HEK293T (cell line): ENCODE measurements at regions not wholly inside any gene's neighbourhood (a gene's known extent, or its start where the extent isn't known, plus 50 kb on each side); places are given as distances from the start of the nearest gene placed in this dataset.
A peak's percentile ranks its signal among the peaks of the same experiment; 100 is the strongest.
"Not testable (repeated sequence)": the region's sequence is repeated elsewhere in the genome, so short reads cannot be mapped to it uniquely, and the experiment has no call there.

Experiments
- CTCF ChIA-PET: fragments of 350-600 bp; formaldehyde crosslinking; extraction: SDS; loops from one replicate; lab custom pipeline; 2021; ENCODE audit warnings: antibody characterized with exemption, inconsistent platforms; lab: Yijun Ruan, JAX
- POLR2A ChIA-PET: fragments of 350-600 bp; formaldehyde crosslinking; extraction: SDS; loops from one replicate; lab custom pipeline; 2020; ENCODE audit warnings: antibody characterized with exemption, inconsistent platforms; lab: Yijun Ruan, JAX
- DNase-seq: peaks from one replicate; pipeline ENCODE4 v3.0.0; 2012; ENCODE audit warnings: mixed read lengths; ENCODE audit errors: extremely low spot score
- ARNT ChIP-seq: fragments of 450-650 bp; IDR thresholded peaks from 2 replicates; pipeline ENCODE4 v1.6.1; 2017; ENCODE audit warnings: mild to moderate bottlenecking
- BHLHE40 ChIP-seq: fragments of 450-650 bp; IDR thresholded peaks from 2 replicates; pipeline ENCODE4 v1.6.1; 2016; ENCODE audit warnings: mild to moderate bottlenecking, moderate library complexity, borderline replicate concordance
- CTBP1 ChIP-seq: fragments of 450-650 bp; IDR thresholded peaks from 2 replicates; pipeline ENCODE4 v1.6.1; 2016; ENCODE audit warnings: borderline replicate concordance
- ELF4 ChIP-seq: fragments of 450-650 bp; IDR thresholded peaks from 2 replicates; pipeline ENCODE4 v1.6.1; 2017; ENCODE audit warnings: antibody characterized with exemption
- FOXA1 ChIP-seq: fragments of 450-650 bp; IDR thresholded peaks from 2 replicates; pipeline ENCODE4 v1.6.1; 2016; ENCODE audit warnings: mild to moderate bottlenecking
- FOXK2 ChIP-seq: fragments of 450-650 bp; IDR thresholded peaks from 2 replicates; pipeline ENCODE4 v1.6.1; 2016; ENCODE audit warnings: mild to moderate bottlenecking
- FOXM1 ChIP-seq: fragments of 450-650 bp; IDR thresholded peaks from 2 replicates; pipeline ENCODE4 v1.6.1; 2017; ENCODE audit warnings: mild to moderate bottlenecking, borderline replicate concordance
- HDGF ChIP-seq: fragments of 450-650 bp; IDR thresholded peaks from 2 replicates; pipeline ENCODE4 v1.6.1; 2017; ENCODE audit warnings: antibody characterized with exemption, borderline replicate concordance
- L3MBTL2 ChIP-seq: fragments of 450-650 bp; conservative IDR thresholded peaks from 2 replicates; pipeline ENCODE4 v1.6.1; 2016; ENCODE audit warnings: mild to moderate bottlenecking
- LEF1 ChIP-seq: fragments of 450-650 bp; IDR thresholded peaks from 2 replicates; pipeline ENCODE4 v1.6.1; 2017; ENCODE audit warnings: mild to moderate bottlenecking, borderline replicate concordance
- NFRKB ChIP-seq: fragments of 450-650 bp; IDR thresholded peaks from 2 replicates; pipeline ENCODE4 v1.6.1; 2016; ENCODE audit warnings: mild to moderate bottlenecking, moderate library complexity
- PKNOX1 ChIP-seq: fragments of 450-650 bp; IDR thresholded peaks from 2 replicates; pipeline ENCODE4 v1.6.1; 2016
- SP1 ChIP-seq: fragments of 450-650 bp; IDR thresholded peaks from 2 replicates; pipeline ENCODE4 v1.6.1; 2017
- SUZ12 ChIP-seq: fragments of 450-650 bp; IDR thresholded peaks from 2 replicates; pipeline ENCODE4 v1.6.1; 2016; ENCODE audit warnings: mild to moderate bottlenecking
- TARDBP ChIP-seq: fragments of 450-650 bp; IDR thresholded peaks from 2 replicates; pipeline ENCODE4 v1.6.1; 2016
- ZNF384 ChIP-seq: fragments of 450-650 bp; IDR thresholded peaks from 2 replicates; pipeline ENCODE4 v1.6.1; 2016

DNA sequence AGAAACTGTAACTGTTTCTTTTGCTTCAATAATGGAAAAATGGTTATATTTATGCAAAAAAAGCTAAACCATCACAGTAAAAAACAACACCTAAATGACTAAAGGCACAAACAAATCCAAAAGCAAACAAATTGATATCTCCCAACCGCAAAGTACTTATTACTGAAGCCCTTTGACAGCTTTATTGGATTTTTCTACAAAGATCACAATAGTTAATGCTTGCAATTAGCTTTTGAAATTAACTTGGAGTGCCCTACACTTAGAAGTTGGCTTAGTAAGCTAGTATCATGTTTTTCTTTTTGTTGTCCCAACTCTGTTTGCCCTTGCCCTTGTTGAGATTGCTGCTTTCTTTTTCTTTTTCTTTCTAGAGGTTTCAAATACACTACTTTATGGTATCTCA lies 257.5 kb downstream of the INHBA start:
- ChIA-PET CTCF (interaction anchor here (0.6 kb wide), 1 partner anchor 98 kb away, joined by 3 read pairs; no protein-coding TSS in a partner anchor), POLR2A (no interaction called here)
- no peak for DNase-seq
- no peak for TF ChIP-seq SUZ12
- no peak for TF ChIP-seq ARNT
- peak; percentile 46 for TF ChIP-seq PKNOX1
- no peak for TF ChIP-seq HDGF
- TF ChIP-seq BHLHE40, result no peak
- no peak for TF ChIP-seq CTBP1
- TF ChIP-seq LEF1, result no peak
- no peak for TF ChIP-seq TARDBP
- TF ChIP-seq FOXK2, result no peak

DNA sequence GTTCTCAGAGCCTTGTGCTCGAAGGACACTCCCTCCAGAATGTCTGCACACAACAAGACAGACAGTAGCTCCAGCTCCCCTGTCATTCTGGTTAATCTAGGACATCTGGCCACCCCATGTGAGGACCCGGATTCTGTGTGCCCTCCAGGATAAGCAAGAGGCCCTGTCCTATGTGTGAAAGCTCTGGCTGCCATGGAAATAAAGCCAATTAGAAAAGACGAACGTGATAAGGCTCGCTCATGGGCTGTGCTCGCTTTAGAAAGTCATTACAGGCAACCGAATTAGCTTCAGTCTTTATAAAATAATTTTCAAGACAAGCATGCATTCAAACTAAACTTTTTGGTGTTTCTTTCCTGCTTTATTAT lies 263.4 kb downstream of the INHBA start:
- no peak for DNase-seq
- TF ChIP-seq L3MBTL2, result no peak
- no peak for TF ChIP-seq ARNT
- TF ChIP-seq PKNOX1, result no peak
- TF ChIP-seq FOXK2, result no peak
- no peak for TF ChIP-seq SUZ12
- TF ChIP-seq CTBP1, result no peak
- no peak for TF ChIP-seq FOXM1
- no peak for TF ChIP-seq LEF1
- TF ChIP-seq ELF4, result no peak
- TF ChIP-seq HDGF, result no peak
- no peak for TF ChIP-seq BHLHE40
- ChIA-PET CTCF (interaction anchor here (0.5 to 0.9 kb wide), 3 partner anchors 134 to 265 kb away, joined by 3 read pairs; no protein-coding TSS in a partner anchor), POLR2A (no interaction called here)

GRCh38 chr7:41438705-41439514 lies 264.0 kb downstream of the INHBA start:
- DNase-seq, result no peak
- no peak for TF ChIP-seq ELF4
- TF ChIP-seq ZNF384, result no peak
- TF ChIP-seq FOXM1, result no peak
- no peak for TF ChIP-seq NFRKB
- no peak for TF ChIP-seq L3MBTL2
- no peak for TF ChIP-seq SP1
- TF ChIP-seq HDGF, result no peak
- TF ChIP-seq SUZ12, result no peak
- no peak for TF ChIP-seq TARDBP
- TF ChIP-seq ARNT, result no peak
- TF ChIP-seq FOXK2, result no peak
- no peak for TF ChIP-seq BHLHE40
- TF ChIP-seq FOXA1, result no peak
- no peak for TF ChIP-seq CTBP1
- TF ChIP-seq PKNOX1, result no peak
- TF ChIP-seq LEF1, result no peak
- ChIA-PET CTCF (no interaction called here), POLR2A (no interaction called here)

DNA sequence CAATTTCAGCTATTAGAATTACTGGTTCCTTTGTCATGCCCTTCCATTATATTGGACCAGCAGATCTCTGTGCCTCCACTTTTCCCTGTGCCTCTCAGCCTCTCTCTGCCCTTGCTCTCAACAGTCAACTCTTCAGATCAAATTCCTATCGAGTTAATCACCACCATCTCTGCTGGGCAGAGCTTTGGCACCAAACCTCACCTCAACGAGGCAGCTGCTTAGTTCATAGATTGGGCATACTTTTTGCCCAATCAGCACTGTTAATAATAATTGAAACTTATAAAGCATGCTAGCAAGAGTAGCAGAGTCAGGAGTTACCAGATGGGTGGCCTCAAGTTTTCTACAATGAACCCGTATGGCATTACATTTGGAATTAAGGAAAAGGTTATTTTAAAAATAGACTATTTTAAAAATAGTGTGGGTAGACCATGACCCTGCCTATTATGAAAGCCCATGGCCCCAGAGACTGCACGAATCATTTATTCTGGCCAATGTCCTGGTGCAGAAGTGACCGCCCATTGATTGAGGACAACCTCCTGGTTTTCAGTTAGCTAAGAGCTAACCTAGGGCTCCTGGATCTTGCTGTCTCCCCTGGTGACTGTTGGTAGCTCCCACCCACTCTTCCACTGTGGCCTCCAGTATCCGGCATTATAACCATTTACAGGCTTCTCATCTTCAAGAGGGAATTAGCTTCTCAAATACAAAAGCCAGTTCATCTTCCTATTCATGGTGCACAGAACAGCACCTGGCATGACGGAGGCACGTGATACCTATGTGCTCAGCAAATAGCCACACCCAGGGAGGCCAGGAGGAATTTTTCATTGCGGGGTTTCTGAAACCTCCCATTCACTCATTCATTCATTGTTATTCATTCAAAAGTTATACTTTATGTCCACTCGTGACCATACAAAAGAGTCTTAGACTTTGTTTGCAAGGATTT lies 265.4 kb downstream of the INHBA start:
- TF ChIP-seq SUZ12, result no peak
- TF ChIP-seq CTBP1, result no peak
- no peak for TF ChIP-seq SP1
- no peak for TF ChIP-seq L3MBTL2
- no peak for TF ChIP-seq LEF1
- TF ChIP-seq FOXA1, result no peak
- no peak for TF ChIP-seq ZNF384
- no peak for TF ChIP-seq BHLHE40
- no peak for TF ChIP-seq FOXK2
- no peak for TF ChIP-seq NFRKB
- TF ChIP-seq TARDBP, result no peak
- no peak for TF ChIP-seq PKNOX1
- TF ChIP-seq FOXM1, result no peak
- TF ChIP-seq HDGF, result no peak
- ChIA-PET CTCF (no interaction called here), POLR2A (no interaction called here)
- no peak for DNase-seq

- CTCF ChIA-PET, result interaction anchor here (0.7 kb wide), 1 partner anchor 19 kb away, joined by 5 read pairs; no protein-coding TSS in a partner anchor
- no peak for DNase-seq
- no peak for TF ChIP-seq ARNT
- no peak for TF ChIP-seq NFRKB
- no peak for TF ChIP-seq ELF4
- POLR2A ChIA-PET, result no interaction called here
Observed at GRCh38 chr7:41436139-41436538, 266.8 kb downstream of the INHBA start.

- POLR2A ChIA-PET, CTCF ChIA-PET, DNase-seq: not testable (repeated sequence)
Observed at GRCh38 chr7:41435020-41435419, 267.9 kb downstream of the INHBA start.
